ENCODE measurements at regions not wholly inside any gene's neighbourhood (a gene's known extent, or its start where the extent isn't known, plus 50 kb on each side); places are given as distances from the start of the nearest gene placed in this dataset.

DNA sequence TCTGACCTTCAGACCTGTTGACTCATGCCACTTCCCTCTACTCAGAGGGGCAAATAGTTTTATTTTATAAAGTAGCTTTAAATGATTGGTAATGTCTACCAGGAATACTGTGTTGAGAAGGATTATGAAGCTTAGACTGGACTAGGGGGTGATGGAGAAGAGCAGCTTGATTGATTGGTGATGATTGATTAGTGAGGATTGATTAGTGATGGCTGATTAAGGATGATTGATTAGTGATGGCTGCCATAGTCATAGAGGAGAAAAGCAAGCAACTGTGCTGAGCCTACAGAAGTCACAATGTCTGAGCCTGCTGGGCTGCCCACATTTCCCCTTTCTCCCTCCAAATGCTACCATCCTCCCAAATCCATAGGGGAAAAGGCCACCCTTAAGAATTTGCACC, 206.8 kb upstream of the SALL1 start:
- intact Hi-C loops (cut with micrococcal nuclease; ENCODE audit: unreplicated experiment) = no loop called here
- Mint-ChIP-seq H3K36me3 (ENCODE audit: insufficient read depth, unreplicated experiment) (no peaks in the 10 kb centered on the region), H3K4me1 (ENCODE audit: low read depth, unreplicated experiment) (no peaks in the 10 kb centered on the region), H3K4me3 (ENCODE audit: low read depth, unreplicated experiment) (no peak overlapping the region), H3K9me3 (ENCODE audit: low read depth, unreplicated experiment) (no peaks in the 10 kb centered on the region), H3K27ac (ENCODE audit: unreplicated experiment) (no peak overlapping the region), H3K27me3 (ENCODE audit: unreplicated experiment) (no peaks in the 10 kb centered on the region)
- no peak for DNase-seq
- CTCF ChIA-PET = no interaction called here
- no TSS peak for BruUV-seq (replicated peaks)
- TF ChIP-seq, protein P1, sequence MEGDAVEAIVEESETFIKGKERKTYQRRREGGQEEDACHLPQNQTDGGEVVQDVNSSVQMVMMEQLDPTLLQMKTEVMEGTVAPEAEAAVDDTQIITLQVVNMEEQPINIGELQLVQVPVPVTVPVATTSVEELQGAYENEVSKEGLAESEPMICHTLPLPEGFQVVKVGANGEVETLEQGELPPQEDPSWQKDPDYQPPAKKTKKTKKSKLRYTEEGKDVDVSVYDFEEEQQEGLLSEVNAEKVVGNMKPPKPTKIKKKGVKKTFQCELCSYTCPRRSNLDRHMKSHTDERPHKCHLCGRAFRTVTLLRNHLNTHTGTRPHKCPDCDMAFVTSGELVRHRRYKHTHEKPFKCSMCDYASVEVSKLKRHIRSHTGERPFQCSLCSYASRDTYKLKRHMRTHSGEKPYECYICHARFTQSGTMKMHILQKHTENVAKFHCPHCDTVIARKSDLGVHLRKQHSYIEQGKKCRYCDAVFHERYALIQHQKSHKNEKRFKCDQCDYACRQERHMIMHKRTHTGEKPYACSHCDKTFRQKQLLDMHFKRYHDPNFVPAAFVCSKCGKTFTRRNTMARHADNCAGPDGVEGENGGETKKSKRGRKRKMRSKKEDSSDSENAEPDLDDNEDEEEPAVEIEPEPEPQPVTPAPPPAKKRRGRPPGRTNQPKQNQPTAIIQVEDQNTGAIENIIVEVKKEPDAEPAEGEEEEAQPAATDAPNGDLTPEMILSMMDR (IDR thresholded peaks at IDR 0.05; ENCODE audit: unreplicated experiment) = no peak

GRCh38 chr16:51355875-51356274, 204.8 kb upstream of the SALL1 start:
- no peaks in the 10 kb centered on the region for H3K36me3 Mint-ChIP-seq (ENCODE audit: insufficient read depth, unreplicated experiment)
- intact Hi-C loops (cut with micrococcal nuclease; ENCODE audit: unreplicated experiment) = no loop called here
- no peak overlapping the region for H3K4me3 Mint-ChIP-seq (ENCODE audit: low read depth, unreplicated experiment)
- H3K27ac Mint-ChIP-seq (ENCODE audit: unreplicated experiment) = no peak overlapping the region
- no TSS peak for BruUV-seq (replicated peaks)
- no peaks in the 10 kb centered on the region for H3K4me1 Mint-ChIP-seq (ENCODE audit: low read depth, unreplicated experiment)
- DNase-seq = no peak
- TF ChIP-seq, protein P1 (IDR thresholded peaks at IDR 0.05; ENCODE audit: unreplicated experiment) = no peak
- CTCF ChIA-PET = no interaction called here
- no peaks in the 10 kb centered on the region for H3K27me3 Mint-ChIP-seq (ENCODE audit: unreplicated experiment)
- no peaks in the 10 kb centered on the region for H3K9me3 Mint-ChIP-seq (ENCODE audit: low read depth, unreplicated experiment)

DNA sequence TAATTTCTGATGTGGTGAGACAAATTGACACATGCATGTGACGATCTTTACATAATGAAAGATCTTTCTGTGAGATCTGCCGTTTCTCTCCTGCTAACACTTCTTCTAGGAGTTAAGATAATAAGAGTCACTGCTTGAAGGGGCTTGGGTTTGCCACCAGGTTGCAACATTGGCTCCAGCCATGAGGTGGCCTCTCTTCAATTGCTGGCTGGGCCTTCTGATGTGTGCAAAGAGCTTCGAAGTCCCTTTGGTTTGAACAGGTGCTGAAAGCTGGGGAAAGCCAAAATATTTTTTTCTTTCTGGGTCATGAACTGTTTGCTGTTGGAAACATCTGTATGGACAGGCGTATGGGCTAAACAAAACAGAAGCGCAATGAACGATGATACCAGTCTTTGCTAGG, 204.1 kb upstream of the SALL1 start:
- no TSS peak for BruUV-seq (replicated peaks)
- no peak overlapping the region for H3K4me3 Mint-ChIP-seq (ENCODE audit: low read depth, unreplicated experiment)
- intact Hi-C loops (cut with micrococcal nuclease; ENCODE audit: unreplicated experiment) = no loop called here
- no peaks in the 10 kb centered on the region for H3K27me3 Mint-ChIP-seq (ENCODE audit: unreplicated experiment)
- H3K36me3 Mint-ChIP-seq (ENCODE audit: insufficient read depth, unreplicated experiment) = no peaks in the 10 kb centered on the region
- no peaks in the 10 kb centered on the region for H3K4me1 Mint-ChIP-seq (ENCODE audit: low read depth, unreplicated experiment)
- TF ChIP-seq, protein P1 (IDR thresholded peaks at IDR 0.05; ENCODE audit: unreplicated experiment) = no peak
- DNase-seq = no peak
- CTCF ChIA-PET = no interaction called here
- H3K27ac Mint-ChIP-seq (ENCODE audit: unreplicated experiment) = no peak overlapping the region
- no peaks in the 10 kb centered on the region for H3K9me3 Mint-ChIP-seq (ENCODE audit: low read depth, unreplicated experiment)

- Mint-ChIP-seq H3K4me1 (ENCODE audit: low read depth, unreplicated experiment) (no peaks in the 10 kb centered on the region), H3K27ac (ENCODE audit: unreplicated experiment) (no peak overlapping the region), H3K9me3 (ENCODE audit: low read depth, unreplicated experiment) (no peaks in the 10 kb centered on the region), H3K36me3 (ENCODE audit: insufficient read depth, unreplicated experiment) (no peaks in the 10 kb centered on the region), H3K4me3 (ENCODE audit: low read depth, unreplicated experiment) (no peak overlapping the region), H3K27me3 (ENCODE audit: unreplicated experiment) (no peaks in the 10 kb centered on the region)
- CTCF ChIA-PET = no interaction called here
- intact Hi-C loops (cut with micrococcal nuclease; ENCODE audit: unreplicated experiment) = no loop called here
- no peak for DNase-seq
- TF ChIP-seq, protein P1 (IDR thresholded peaks at IDR 0.05; ENCODE audit: unreplicated experiment) = no peak
- no TSS peak for BruUV-seq (replicated peaks)
These were observed 202.0 kb upstream of the SALL1 start for GRCh38 chr16:51353055-51353454.

DNA sequence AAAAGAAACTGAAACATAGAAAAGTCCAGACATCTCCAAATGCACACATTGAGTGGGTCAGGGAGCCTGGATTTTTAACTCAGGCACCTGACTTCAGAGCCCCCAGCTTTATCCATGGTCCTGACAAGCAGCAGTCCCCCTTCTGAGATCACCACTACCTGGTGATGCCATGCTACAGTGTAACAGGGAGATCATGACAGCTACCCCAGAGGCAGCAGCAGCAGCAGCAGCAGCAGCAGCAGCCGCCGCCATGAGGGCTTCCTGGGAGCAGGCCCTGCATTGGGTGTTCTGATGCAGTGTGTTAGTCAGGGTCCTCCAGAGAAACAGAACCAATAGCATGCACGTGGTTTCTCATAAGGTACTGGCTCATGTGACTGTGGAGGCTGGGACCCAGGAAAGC, 198.6 kb upstream of the SALL1 start:
- Mint-ChIP-seq H3K27ac (ENCODE audit: unreplicated experiment) (no peak overlapping the region), H3K36me3 (ENCODE audit: insufficient read depth, unreplicated experiment) (no peaks in the 10 kb centered on the region), H3K27me3 (ENCODE audit: unreplicated experiment) (no peaks in the 10 kb centered on the region), H3K4me1 (ENCODE audit: low read depth, unreplicated experiment) (no peaks in the 10 kb centered on the region), H3K4me3 (ENCODE audit: low read depth, unreplicated experiment) (no peak overlapping the region), H3K9me3 (ENCODE audit: low read depth, unreplicated experiment) (peaks cover 3% of the 10 kb centered on the region)
- TF ChIP-seq, protein P1 (IDR thresholded peaks at IDR 0.05; ENCODE audit: unreplicated experiment) = no peak
- intact Hi-C loops (cut with micrococcal nuclease; ENCODE audit: unreplicated experiment) = no loop called here
- no TSS peak for BruUV-seq (replicated peaks)
- CTCF ChIA-PET = no interaction called here
- no peak for DNase-seq

All from Calu3 (cell line).